ENCODE measurements at regions not wholly inside any gene's neighbourhood (a gene's known extent, or its start where the extent isn't known, plus 50 kb on each side); places are given as distances from the start of the nearest gene placed in this dataset.

- TF ChIP-seq POLR2A (IDR thresholded peaks at IDR 0.05; ENCODE audit: low read depth, low read length) (no peak), POLR2AphosphoS5 (IDR thresholded peaks at IDR 0.05; ENCODE audit: low read depth, low read length) (no peak)
Observed at GRCh38 chr6:146909886-146910285, 294.3 kb upstream of the STXBP5 start.

Data from GM12892 (cell line).